Fibroblast of gingiva (primary cell): ENCODE measurements at regions not wholly inside any gene's neighbourhood (a gene's known extent, or its start where the extent isn't known, plus 50 kb on each side); places are given as distances from the start of the nearest gene placed in this dataset.
"Not testable (repeated sequence)": the region's sequence is repeated elsewhere in the genome, so short reads cannot be mapped to it uniquely, and the experiment has no call there.

Experiments
- DNase-seq: peaks from one replicate; pipeline ENCODE4 v3.0.0-alpha.2; 2011; ENCODE audit warnings: low read depth

DNA sequence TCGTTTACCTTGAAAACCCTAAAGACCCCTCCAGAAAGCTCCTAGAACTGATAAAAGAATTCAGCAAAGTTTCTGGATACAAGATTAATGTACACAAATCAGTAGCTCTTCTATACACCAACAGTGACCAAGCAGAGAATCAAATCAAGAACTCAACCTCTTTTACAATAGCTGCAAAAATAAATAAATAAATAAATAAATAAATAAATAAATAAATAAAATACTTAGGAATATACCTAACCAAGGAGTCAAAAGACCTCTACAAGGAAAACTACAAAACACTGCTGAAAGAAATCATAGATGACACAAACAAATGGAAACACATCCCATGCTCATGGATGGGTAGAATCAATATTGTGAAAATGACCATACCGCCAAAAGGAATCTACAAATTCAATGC lies 186.8 kb upstream of the EOLA2 start:
- not testable (repeated sequence) for DNase-seq

DNA sequence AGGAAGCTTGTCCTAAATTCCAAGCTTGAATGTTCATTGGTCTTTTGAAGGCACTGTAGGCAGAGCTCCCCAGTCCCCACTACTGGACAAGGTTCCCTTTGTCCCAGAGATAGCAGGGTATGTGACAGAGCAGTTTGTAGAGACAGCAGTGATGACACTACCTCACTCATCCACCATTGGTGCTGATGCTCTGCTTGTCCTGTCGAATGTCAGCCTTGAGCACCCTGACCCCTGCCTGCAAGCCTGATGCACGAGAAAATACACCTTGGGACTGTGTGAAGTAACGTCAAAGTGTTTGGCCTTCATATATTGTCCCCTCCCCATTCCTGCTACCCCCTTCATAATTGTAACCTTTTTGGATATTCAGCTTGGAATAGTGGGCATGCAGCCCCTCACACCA lies 188.9 kb upstream of the EOLA2 start:
- no peak for DNase-seq

DNA sequence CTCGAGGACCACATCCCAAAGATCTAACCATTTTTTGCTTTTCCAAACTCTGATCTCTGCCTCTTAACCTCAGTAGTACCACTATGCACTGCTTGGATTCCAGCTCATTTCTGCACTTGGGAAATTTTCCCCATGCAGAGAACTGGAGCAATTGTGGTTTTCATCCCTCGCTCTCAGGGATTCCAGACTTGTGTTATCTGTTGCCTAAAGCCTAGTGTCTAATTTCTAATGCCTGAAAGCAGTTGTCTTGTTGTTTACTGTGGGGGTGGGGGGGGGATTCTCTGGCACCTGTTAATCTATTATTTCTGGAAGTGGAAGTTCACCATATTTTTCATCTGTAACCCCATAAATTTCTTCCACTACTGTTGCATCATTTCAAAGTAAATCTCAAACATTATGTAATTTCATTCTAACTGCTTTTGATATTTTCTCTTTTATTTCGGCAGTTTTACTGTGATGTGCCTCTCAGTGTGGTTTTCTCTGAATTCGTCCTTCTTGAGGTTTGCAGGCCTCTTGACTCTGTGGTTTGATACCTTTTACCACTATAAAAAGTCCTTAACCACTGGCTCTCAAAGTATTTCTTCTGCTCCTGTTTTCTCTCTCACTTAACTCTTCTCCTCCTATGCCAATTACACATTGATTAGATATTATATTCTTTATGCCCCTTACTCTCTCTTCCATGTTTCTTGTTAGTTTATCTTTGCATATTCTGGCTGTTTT lies 205.6 kb upstream of the EOLA2 start:
- no peak for DNase-seq

DNA sequence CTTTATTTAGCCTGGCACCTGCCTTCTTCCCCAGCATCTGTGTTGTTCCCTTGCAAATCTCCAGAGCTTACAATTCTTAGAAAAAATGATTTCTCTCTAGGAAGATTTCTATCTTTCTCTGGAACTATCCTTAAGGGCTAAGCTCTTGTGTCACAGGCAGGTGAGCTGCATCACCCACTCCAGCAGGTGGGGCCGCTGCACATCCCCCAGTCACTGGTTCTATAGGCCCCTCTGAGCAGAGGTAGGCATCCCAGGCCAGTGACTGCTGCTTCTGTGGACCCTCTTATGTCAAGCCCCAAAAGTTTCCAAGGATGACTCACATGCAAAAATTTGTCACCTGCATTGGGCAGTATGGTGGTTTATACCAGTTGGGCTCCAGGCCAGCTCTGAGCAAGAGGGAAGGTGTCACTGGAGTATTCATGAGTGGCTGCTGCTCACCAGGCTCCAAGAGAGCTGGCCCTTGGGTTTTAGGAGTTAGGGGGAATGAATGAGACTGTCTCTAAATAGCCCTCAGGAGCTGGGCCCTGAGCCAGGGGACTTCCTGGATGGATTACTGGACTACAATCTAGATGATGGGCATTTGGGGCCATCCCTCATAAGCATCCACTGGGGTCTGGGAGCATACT lies 208.1 kb upstream of the EOLA2 start:
- DNase-seq = no peak

DNA sequence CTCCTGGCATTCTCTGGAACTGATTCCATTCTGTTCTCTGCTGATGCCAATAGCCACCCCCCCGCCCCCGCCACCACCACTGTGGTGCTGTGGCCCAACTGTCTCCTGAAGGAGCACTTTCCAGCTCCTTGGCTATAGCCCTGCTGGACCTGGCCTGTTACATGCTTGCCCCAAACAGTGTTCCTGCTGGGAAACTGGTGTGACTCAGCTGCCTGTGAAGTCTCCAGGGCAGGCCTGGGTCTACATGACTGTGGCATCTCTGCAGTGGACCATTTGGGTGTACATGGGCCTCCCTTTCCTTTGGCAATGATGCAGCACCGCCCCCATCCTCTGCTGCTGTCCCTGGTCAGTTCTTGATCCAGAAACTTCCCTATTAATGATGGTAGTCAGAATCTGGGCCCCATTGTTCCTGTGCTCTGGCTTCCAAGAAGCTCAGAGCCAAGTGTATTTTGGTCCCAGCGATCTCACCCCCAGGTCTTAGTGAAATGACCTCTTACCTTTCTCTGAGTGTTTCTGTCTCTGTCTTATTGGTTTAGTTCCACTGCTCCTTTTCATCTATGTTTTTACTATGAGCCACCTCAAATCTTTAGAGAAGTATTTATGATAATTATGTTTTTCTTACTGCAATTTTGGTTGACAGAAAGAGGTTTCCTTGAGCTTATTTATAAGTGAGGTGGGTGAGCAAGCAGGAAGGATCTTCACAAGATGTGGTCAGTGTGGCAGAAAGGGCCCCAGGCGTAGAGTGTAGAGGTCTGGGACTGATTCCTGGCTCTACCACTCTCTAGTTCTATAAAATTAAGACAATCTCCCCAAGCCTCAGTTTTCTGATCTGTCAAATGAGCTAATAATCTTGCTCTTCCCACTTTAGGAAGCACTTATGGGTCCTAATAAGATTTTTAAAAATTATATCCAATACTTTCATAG lies 210.7 kb upstream of the EOLA2 start:
- DNase-seq = peak; percentile 13

DNA sequence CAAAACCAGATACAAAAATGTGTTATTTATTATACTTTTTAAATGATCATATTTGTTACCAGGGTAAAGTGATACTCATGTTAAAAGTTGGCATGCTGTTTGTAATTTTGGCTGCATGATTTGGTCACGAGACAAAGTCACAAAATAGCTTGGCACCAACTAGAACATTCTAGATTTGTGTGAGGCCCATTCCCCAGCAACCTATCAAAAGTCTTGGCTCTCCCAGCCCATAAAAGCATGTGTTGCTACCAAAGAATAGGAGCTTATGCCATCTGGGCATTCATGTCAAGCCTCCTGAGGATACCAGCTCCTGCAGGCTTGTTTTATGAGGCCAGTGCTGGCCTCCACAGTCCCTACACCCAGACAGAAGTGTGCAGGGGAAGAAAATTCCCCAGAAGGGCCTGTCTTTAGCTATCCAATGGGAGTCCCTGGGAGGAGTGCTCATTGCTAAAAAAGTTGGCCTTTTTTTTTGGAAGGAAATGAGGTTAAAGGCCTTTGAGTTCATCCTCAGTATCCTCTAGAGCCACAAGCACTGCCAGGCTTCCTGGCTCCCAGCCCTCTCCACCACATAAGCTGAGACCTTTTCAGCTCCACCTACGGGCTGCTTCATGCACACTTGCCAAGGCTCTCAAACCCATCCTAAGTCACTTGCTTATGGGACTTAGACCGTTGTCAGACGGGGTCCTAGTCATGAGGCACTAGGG lies 211.9 kb upstream of the EOLA2 start:
- peak; percentile 95 for DNase-seq

DNA sequence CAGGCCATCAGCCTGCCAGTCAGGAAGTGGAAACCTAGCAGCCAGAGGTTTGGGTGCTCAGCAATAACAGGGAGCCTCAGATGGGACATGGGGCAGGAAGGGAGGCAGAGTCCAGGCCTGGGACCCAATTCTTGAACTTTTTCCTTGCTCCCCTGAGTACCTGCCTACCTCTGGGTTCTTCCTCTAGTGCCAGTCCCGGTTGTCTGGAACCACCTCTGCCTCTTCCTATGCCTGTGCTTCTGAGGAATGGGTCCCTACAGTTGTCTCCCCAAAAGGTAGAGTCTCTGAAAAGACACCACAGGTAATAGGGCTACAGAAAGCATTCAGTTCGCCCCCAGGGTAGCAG lies 212.4 kb upstream of the MAMLD1 start:
- no peak for DNase-seq

DNA sequence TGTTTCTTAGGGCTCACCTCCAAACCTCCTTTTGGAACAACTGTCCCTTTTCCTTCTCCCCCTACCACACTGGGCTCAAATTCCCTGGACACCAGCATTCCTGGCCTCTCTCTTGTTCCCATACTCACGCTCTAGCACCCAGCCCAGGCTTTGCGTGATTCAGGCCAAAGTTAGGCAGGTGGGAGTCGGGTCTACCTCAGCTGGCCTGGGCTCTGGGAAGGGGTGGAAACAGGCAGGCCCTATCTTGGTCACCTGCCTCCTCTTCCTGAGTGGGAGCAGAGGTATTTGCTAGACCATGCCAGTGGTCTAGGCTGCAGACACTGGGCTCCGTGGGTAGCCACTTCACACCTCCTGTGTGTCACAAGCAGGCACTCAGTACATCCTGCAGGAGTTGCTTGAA lies 211.1 kb upstream of the MAMLD1 start:
- no peak for DNase-seq

DNA sequence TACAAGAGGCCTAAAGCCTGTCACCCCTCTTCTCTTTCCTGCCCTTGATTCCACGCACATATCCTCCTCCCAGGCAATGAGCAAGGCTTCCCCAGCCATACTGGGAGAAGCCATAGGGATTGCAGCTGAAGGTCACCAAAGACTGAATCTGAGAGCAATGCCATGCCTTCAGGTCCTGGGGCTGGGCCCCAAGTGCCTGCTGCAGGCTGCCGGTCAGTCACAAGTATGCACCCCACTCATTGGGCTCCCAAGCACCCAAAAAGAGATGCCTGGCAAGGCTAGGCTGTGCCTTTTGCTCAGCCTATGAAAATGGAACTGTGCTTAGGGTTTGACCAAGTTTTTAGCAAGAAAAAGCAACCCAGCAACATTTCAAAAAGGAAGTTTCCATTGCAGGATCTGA lies 210.6 kb upstream of the MAMLD1 start:
- no peak for DNase-seq

DNA sequence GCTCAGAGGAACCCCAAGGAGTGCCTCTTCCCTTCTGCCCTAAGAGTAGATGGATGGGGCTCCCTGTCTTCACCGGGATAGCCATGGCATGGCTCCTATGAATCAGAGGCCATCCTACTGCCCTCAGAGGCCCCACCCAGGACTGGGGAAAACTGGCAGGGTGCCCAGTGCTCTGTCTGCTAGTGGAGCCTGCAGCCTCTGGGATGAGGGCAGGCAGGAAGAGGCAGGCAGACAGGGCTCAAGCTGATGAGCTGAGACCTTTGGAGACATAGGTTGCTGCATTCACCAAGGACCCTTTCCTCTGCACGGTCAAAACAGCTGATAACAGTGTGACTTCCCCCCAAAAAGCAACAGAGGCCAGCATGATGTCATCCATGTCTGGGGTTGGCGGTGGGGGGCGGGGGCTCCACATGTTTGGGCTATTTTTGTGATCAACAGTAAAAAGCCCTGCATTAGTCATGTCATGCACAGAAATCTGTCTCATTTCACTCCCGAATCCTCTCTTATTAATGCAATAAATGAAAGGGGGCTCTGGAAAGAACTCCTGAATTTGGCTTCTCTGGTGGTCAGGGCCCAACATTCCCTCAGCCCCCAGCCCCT lies 207.6 kb upstream of the MAMLD1 start:
- DNase-seq = peak; percentile 39

DNA sequence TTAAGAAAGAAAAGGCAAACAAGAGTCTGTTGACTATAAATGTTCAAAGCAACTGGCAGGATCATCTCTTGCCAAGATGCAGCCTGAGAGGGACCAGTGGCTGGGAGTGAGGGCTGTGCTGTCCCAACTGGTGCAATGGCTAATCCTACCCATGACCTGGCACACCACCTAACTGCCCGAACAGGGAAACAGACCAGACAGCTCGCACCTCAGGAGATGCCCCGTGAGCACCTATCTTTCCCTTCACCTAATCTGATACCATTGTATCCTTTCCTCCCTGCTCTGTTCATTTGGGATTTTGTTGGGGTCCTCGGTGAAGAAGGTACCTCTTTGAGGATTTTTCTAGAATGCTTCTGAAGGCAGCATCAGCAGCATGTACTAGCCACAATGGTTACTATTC lies 206.5 kb upstream of the MAMLD1 start:
- DNase-seq = no peak

DNA sequence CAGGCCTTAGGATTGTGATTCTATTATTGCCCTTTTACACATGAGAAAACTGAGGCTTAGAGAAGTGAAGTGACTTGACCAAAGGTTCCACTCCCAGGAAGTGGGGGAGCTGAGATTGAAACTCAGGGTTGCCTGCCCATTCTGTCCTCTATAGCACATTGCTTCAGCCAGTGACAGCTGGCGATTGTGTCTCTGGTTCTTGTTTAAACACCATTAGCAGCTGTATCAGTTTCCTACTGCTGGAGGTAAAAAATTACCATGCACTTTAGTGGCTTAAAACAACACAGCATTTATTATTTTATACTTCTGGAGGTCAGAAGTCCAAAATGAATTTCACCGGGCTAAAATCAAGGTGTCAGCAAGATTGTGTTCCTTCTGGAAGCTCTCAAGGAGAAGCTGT lies 205.8 kb upstream of the MAMLD1 start:
- no peak for DNase-seq

DNA sequence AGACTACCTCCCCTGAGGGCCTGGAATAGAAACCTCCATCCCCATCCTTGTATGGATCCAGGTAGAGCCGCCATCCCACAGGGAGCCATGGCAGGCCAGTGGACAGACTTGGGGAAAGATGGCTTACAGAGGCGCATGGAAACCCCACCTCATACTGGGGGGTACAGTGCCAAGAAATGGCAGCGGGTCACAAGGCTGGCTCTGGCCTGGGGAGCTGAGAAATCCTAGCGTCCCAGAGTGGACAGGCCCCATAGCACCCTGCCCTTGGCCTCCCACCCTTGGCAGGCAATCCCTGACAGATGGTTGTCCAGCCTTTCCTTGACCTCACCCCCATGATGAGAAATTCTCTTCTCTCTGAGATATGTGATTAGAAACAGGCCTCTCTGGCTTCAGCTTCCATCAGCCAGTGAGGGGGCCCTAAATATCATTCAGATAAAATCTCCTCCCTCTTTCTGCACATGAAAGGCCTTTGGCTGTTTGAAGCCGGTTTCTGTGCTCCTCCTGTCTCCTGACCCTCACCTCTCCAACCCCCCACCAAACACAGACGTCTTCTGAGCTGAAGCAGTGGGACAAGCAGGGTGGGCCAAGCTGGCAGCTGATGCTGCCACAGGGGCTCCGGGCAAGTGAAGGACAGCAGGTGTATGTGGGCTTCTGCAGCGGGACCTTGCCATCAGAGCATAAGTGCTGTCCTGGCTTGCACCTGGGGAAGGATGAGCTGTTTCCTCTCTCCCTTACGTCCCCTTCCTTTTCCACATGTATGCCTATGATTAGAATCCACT lies 204.4 kb upstream of the MAMLD1 start:
- DNase-seq = no peak

DNA sequence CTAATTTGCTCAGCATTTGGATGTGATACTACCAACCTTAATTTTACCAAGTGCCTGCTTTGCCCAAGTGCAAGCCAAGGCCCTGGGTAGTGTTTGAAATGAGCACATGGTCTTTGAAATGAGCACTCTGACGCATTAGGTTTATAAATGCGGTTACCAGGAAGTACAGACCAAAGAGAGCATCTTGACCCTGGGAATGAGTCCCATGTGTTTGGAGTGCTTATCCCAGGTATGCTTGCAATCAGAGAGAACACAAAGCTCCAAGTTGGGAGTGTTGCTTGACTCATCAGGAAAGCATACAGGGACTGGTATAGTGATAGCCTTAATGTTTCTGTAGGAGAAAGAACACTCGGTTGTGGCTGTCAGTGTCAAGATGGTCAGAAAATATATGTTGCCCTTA lies 203.6 kb upstream of the MAMLD1 start:
- DNase-seq = no peak

DNA sequence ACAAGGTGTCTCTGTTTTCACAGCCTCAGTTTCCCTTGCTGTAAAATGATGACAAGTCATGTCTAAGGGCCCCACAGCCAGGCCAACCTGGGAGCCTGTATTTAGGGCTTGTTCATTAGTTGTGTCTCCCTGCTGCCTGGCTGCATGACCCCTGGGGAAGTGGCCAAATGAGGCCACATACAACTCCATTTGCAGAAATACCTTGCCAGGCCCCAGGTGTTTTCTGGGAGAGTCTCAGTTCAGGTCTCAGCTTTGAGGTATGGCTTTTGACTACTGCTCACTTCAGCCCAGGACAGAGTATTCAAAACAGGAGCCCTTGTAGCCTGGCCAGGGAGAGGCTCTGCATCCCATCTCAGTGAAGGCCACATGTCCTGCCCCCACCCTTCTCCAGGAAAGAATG lies 202.5 kb upstream of the MAMLD1 start:
- DNase-seq = no peak

DNA sequence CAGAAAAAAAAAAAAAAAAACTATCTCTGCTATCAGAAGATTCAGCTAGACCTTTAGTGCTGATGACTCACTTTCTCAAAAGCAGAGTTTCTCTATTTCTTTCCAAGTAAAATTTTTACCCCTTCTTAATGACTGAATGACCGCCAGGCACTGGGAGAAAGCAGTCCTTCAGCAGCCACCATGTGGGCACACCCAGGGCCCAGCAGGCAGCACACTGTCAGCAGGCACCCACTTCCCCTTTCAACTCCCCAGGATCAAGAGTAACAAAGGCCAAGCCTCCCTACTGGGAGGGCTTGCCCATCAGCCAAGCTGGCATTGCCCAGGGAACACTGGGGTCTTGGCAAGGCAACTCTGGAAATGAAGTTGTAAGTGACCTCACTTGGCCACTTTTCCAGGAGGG lies 201.9 kb upstream of the MAMLD1 start:
- DNase-seq = no peak

DNA sequence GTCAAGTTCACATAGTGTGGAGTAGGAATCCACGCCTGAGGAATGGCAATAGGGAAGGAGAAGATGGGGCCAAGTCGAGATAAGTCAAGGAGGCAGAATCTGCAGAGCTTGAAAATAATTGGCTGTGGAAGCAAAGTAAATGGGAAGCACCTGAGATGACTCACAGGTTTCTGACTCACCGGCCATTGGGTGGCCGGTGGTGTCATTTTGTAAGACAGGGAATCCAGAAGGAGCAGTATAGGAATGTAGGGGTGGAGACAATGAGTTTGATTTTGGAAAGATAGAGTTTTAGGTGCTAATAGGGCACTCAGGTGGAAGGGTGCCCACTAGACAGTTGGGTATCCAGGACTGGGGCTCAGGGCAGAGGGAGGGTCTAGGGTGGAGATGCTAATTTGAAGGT lies 201.0 kb upstream of the MAMLD1 start:
- DNase-seq = no peak

DNA sequence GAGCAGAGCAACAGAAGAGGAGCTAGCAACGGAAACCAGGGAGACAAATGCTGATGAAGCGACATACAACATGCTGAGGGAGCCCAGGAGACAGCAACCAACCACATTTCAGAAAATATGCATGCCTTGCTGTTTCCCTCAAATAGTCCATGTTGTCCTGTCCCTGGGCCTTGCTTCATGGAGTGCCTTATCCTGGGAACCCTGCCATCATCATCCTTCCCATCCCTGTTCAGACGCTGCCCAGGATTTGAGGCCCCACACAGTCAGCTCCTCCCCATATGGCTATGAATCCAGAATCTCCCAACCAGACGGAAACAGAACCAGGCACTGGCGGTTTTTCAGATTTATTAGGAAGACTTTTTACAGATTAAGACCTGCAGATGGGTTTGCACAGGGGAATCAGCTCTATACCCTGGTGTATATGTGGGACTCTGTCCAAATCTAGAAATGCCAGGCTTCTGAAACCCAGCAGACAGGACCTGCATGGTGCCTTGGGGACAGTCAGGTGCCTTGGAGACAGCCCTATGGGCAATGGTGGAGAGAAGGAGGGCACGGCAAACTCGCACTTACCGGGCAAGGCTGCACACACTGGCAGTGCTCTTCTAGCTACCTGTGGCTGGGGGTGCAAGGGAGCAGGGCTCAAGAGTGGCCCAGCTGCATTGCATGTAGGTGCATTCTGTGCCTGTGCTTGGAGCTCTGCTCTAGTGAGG lies 199.7 kb upstream of the MAMLD1 start:
- peak; percentile 28 for DNase-seq

DNA sequence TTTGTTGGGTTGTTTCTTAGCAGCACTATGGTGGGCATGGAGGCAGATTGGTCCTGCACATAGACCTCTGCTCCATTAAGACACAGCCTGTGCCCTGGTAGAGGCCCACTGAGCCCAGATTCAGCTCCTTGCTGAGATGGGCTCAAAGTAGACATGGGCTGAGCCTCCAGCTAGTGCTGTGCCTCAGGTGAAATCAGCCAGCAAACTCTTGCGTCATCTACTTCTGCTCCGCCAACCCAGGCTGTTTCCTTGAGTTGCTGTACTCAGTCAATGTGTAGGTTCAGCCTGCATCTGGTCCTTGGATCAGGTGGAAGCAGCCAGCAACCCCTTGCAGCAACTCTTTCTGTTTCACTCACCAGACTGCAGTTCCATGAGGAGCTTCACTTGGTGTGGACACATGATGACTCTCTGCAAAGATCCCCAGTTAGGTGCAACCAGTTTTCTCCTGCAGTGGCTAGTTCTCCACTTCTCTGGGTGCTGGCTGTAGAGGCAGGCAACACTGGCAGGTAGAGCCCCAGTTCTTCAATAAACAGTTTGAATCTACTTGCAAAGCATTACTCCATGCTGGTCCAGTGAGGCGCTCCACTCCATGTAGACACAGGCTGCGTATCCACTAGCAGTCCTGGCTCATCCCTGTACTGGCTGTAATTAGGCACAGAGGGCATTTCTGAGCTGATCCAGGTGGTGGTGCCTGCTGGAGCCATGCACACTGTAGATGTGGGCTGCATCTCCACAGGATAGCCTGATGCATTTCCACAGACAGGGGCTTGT lies 199.0 kb upstream of the MAMLD1 start:
- no peak for DNase-seq
